Panc1 (cell line): ENCODE measurements at regions not wholly inside any gene's neighbourhood (a gene's known extent, or its start where the extent isn't known, plus 50 kb on each side); places are given as distances from the start of the nearest gene placed in this dataset.

Experiments
- ATAC-seq: fragments of 200-7000 bp; cut with Tn5 transposase; 2 replicates; pipeline ENCODE4 v1.9.1; 2020; ENCODE audit warnings: mild to moderate bottlenecking, moderate library complexity
- BruUV-seq: library from RNA; stranded (reverse); fragments of 400-500 nt; replicated peaks from 2 replicates; lab custom pipeline; 2021; lab: Mats Ljungman, UMichigan
- CTCF ChIA-PET: fragments of 300-600 bp; sonication (Branson Sonifier 250); formaldehyde crosslinking; loops from one replicate; lab custom pipeline; 2022; ENCODE audit warnings: antibody characterized with exemption; lab: Charles Lee
- POLR2A ChIA-PET: fragments of 300-600 bp; sonication (Branson Sonifier 250); formaldehyde crosslinking; loops from one replicate; lab custom pipeline; 2022; ENCODE audit warnings: antibody characterized with exemption; lab: Charles Lee
- DNase-seq: peaks from one replicate; pipeline ENCODE4 v3.0.0-alpha.2; 2010; ENCODE audit warnings: low read depth, low spot score
- H3K27ac ChIP-seq: 2 replicates; pipeline ENCODE4 v1.5.1; 2011; ENCODE audit warnings: mild to moderate bottlenecking, low read length, inconsistent platforms
- H3K27me3 ChIP-seq: fragments of 200-500 bp; sonication (Bioruptor generic); 2 replicates; pipeline ENCODE4 v1.6.0; 2014; ENCODE audit warnings: low read length, inconsistent platforms; ENCODE audit not compliant: control insufficient read depth, insufficient read depth
- H3K36me3 ChIP-seq: fragments of 200-500 bp; sonication (Bioruptor generic); 2 replicates; pipeline ENCODE4 v1.5.1; 2014; ENCODE audit warnings: inconsistent platforms, mild to moderate bottlenecking, low read length, moderate library complexity; ENCODE audit not compliant: control insufficient read depth, insufficient read depth
- H3K4me1 ChIP-seq: 2 replicates; pipeline ENCODE4 v1.5.1; 2011; ENCODE audit warnings: inconsistent platforms, mild to moderate bottlenecking, low read length, moderate library complexity; ENCODE audit not compliant: control insufficient read depth, insufficient read depth
- H3K4me3 ChIP-seq, 2 experiments: 2 replicates each; pipeline ENCODE4 v1.5.1; 2011 to 2012; ENCODE audit warnings: low read depth in 2 of 2, low read length in 2 of 2, mild to moderate bottlenecking in 2 of 2, inconsistent platforms in 1 of 2, moderate library complexity in 1 of 2
- H3K9me3 ChIP-seq: fragments of 200-500 bp; sonication (Bioruptor generic); 2 replicates; pipeline ENCODE4 v1.5.1; 2014; ENCODE audit warnings: low read depth, mild to moderate bottlenecking, inconsistent platforms, low read length, moderate library complexity; ENCODE audit not compliant: control insufficient read depth, insufficient read depth
- POLR2AphosphoS5 ChIP-seq: IDR thresholded peaks from 2 replicates; pipeline ENCODE4 v1.6.1; 2012; ENCODE audit warnings: mild to moderate bottlenecking, low read depth, low read length, moderate library complexity
- SIN3A ChIP-seq: IDR thresholded peaks from 2 replicates; pipeline ENCODE4 v1.6.1; 2012; ENCODE audit warnings: low read depth, mild to moderate bottlenecking, low read length, moderate library complexity, borderline replicate concordance; ENCODE audit not compliant: insufficient read depth
- TCF7L2 ChIP-seq: IDR thresholded peaks from 2 replicates; pipeline ENCODE4 v1.6.1; 2011; ENCODE audit warnings: mild to moderate bottlenecking, low read depth, low read length, inconsistent platforms
- in situ Hi-C: cut with HindIII; loops from 2 replicates; pipeline ENCODE4 v1.10.0; 2016; ENCODE audit warnings: low sequenced_read_pairs, low pct_unique_long_range_greater_than_20kb
- intact Hi-C: fragments of 100-400 bp; cut with micrococcal nuclease; formaldehyde crosslinking; loops from one replicate; pipeline ENCODE4 v1.10.0; 2022; ENCODE audit not compliant: unreplicated experiment
- TF ChIP-seq, protein P1 (sequence below): fragments of 450-650 bp; IDR thresholded peaks from 2 replicates; pipeline ENCODE4 v1.5.1; 2017; ENCODE audit warnings: mild to moderate bottlenecking
- TF ChIP-seq, protein P2 (sequence below), 2 experiments: IDR thresholded peaks; 2 replicates each; pipeline ENCODE4 v1.6.1; 2011 to 2012; ENCODE audit warnings: low read depth in 2 of 2, control low read depth in 1 of 2, low read length in 1 of 2, mild to moderate bottlenecking in 1 of 2, moderate library complexity in 1 of 2; ENCODE audit not compliant: insufficient read depth in 1 of 2

DNA sequence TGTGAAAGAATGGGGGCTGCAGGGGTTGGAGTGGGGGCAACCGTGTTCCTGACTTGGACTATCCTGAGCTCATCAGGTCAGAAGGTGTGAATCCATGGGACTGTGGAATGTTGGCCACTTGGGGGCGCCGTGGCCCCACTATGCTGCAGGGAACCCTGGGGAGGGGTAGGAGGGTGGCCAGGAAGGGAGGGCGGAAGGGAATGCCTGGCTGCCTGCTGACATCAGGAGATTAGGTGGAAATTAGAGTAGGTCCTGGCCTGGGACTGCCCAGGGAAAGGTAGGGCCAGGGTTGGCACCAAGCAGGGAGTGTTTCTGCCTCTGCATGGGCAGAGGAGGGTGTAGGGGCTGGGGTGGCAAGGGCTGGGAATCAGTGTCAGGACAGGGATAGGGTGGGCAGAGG lies 65.8 kb upstream of the PRSS58 start:
- ATAC-seq: peak; percentile 72; the same call in 1 of the 2 replicates
- Histone ChIP-seq H3K4me3 (no peak overlapping the region), H3K9me3 (no peaks in the 10 kb centered on the region), H3K36me3 (no peaks in the 10 kb centered on the region), H3K4me1 (no peaks in the 10 kb centered on the region), H3K27me3 (no peaks in the 10 kb centered on the region), H3K27ac (no peak overlapping the region)
- in situ Hi-C loops (no loop called here), intact Hi-C loops (no loop called here)
- TF ChIP-seq, protein P1, sequence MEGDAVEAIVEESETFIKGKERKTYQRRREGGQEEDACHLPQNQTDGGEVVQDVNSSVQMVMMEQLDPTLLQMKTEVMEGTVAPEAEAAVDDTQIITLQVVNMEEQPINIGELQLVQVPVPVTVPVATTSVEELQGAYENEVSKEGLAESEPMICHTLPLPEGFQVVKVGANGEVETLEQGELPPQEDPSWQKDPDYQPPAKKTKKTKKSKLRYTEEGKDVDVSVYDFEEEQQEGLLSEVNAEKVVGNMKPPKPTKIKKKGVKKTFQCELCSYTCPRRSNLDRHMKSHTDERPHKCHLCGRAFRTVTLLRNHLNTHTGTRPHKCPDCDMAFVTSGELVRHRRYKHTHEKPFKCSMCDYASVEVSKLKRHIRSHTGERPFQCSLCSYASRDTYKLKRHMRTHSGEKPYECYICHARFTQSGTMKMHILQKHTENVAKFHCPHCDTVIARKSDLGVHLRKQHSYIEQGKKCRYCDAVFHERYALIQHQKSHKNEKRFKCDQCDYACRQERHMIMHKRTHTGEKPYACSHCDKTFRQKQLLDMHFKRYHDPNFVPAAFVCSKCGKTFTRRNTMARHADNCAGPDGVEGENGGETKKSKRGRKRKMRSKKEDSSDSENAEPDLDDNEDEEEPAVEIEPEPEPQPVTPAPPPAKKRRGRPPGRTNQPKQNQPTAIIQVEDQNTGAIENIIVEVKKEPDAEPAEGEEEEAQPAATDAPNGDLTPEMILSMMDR: peak; percentile 50
- TF ChIP-seq TCF7L2 (no peak), POLR2AphosphoS5 (no peak)
- TF ChIP-seq, protein P2, sequence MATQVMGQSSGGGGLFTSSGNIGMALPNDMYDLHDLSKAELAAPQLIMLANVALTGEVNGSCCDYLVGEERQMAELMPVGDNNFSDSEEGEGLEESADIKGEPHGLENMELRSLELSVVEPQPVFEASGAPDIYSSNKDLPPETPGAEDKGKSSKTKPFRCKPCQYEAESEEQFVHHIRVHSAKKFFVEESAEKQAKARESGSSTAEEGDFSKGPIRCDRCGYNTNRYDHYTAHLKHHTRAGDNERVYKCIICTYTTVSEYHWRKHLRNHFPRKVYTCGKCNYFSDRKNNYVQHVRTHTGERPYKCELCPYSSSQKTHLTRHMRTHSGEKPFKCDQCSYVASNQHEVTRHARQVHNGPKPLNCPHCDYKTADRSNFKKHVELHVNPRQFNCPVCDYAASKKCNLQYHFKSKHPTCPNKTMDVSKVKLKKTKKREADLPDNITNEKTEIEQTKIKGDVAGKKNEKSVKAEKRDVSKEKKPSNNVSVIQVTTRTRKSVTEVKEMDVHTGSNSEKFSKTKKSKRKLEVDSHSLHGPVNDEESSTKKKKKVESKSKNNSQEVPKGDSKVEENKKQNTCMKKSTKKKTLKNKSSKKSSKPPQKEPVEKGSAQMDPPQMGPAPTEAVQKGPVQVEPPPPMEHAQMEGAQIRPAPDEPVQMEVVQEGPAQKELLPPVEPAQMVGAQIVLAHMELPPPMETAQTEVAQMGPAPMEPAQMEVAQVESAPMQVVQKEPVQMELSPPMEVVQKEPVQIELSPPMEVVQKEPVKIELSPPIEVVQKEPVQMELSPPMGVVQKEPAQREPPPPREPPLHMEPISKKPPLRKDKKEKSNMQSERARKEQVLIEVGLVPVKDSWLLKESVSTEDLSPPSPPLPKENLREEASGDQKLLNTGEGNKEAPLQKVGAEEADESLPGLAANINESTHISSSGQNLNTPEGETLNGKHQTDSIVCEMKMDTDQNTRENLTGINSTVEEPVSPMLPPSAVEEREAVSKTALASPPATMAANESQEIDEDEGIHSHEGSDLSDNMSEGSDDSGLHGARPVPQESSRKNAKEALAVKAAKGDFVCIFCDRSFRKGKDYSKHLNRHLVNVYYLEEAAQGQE (IDR thresholded peaks at IDR 0.05; ENCODE audit: insufficient read depth in 1 of 2, low read depth in 2 of 2, low read length in 1 of 2): no peak
- no peak for DNase-seq
- ChIA-PET CTCF (interaction anchor here (0.6 kb wide), 2 partner anchors 58 to 116 kb away, joined by 6 to 8 read pairs; no protein-coding TSS in a partner anchor), POLR2A (no interaction called here)
- no TSS peak for BruUV-seq

DNA sequence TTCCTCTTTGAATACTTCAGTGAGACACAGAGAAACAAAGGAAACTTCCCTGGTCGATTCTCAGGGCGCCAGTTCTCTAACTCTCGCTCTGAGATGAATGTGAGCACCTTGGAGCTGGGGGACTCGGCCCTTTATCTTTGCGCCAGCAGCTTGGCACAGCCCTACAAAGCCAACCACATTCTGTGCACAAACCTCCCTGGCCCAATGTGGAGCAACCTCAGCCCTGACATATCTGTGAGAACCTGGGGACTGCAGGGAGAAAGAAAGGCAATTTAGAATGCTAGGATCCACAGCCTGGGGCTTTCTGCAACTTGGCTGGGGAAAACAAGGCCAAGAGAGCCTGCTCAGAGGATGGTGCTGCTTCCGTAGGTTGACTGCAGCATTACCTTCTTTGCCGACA lies 63.5 kb upstream of the PRSS58 start:
- intact Hi-C loops: no loop called here
- Histone ChIP-seq H3K36me3 (no peaks in the 10 kb centered on the region), H3K4me3 (no peak overlapping the region), H3K27ac (no peak overlapping the region), H3K27me3 (no peaks in the 10 kb centered on the region), H3K9me3 (no peaks in the 10 kb centered on the region), H3K4me1 (no peaks in the 10 kb centered on the region)
- in situ Hi-C loops: no loop called here
- BruUV-seq: no TSS peak
- CTCF ChIA-PET: no interaction called here
- DNase-seq (no peak), ATAC-seq (no peak)
- TF ChIP-seq, protein P2 (IDR thresholded peaks at IDR 0.05; ENCODE audit: insufficient read depth in 1 of 2, low read depth in 2 of 2, low read length in 1 of 2): no peak
- no peak for TF ChIP-seq SIN3A
- TF ChIP-seq, protein P1: no peak
- POLR2A ChIA-PET: no interaction called here
